D721Med (cell line): ENCODE measurements at regions not wholly inside any gene's neighbourhood (a gene's known extent, or its start where the extent isn't known, plus 50 kb on each side); places are given as distances from the start of the nearest gene placed in this dataset.
"Not testable (repeated sequence)": the region's sequence is repeated elsewhere in the genome, so short reads cannot be mapped to it uniquely, and the experiment has no call there.

Experiments
- DNase-seq: peaks from one replicate; pipeline ENCODE4 v3.0.0; 2011; ENCODE audit warnings: low spot score; ENCODE audit not compliant: insufficient read length
- FAIRE-seq: peaks from 2 replicates; lab custom pipeline; 2011; peaks lifted over from hg19 to GRCh38; lab: Jason Lieb, UNC
- TF ChIP-seq, protein P1 (sequence below): IDR thresholded peaks from 2 replicates; pipeline ENCODE4 v1.5.1; 2012; ENCODE audit warnings: mild to moderate bottlenecking, control low read depth; ENCODE audit not compliant: insufficient read depth; ENCODE audit errors: missing control alignments

DNA sequence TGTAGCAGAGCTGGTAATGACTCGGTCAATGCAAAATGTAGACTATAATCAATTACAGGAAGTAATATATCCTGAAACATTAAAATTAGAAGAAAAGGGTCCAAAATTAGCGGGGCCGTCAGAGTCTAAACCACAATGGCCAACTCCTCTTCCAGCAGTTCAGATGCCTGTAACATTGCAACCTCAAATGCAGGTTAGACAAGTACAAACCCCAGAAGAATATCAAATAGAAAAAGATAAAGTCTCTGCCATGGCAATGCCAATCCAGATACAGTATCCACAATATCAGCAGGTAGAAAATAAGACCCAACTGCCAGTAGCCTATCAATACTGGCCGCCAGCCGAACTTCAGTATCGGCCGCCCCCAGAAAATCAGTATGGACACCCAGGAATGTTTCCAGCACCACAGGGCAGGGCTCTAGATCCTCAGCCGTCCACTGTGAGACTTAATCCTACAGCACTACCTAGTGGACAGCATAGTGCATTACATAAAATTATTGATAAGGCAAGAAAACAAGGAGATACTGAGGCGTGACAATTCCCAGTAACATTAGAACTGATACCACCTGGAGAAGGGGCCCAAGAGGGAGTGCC, 158.4 kb downstream of the GPX5 start:
- DNase-seq: no peak
- TF ChIP-seq, protein P1, sequence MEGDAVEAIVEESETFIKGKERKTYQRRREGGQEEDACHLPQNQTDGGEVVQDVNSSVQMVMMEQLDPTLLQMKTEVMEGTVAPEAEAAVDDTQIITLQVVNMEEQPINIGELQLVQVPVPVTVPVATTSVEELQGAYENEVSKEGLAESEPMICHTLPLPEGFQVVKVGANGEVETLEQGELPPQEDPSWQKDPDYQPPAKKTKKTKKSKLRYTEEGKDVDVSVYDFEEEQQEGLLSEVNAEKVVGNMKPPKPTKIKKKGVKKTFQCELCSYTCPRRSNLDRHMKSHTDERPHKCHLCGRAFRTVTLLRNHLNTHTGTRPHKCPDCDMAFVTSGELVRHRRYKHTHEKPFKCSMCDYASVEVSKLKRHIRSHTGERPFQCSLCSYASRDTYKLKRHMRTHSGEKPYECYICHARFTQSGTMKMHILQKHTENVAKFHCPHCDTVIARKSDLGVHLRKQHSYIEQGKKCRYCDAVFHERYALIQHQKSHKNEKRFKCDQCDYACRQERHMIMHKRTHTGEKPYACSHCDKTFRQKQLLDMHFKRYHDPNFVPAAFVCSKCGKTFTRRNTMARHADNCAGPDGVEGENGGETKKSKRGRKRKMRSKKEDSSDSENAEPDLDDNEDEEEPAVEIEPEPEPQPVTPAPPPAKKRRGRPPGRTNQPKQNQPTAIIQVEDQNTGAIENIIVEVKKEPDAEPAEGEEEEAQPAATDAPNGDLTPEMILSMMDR: peak; percentile 79
- no peak for FAIRE-seq

GRCh38 chr6:28685960-28686359, 160.3 kb downstream of the GPX5 start:
- DNase-seq, FAIRE-seq: not testable (repeated sequence)

DNA sequence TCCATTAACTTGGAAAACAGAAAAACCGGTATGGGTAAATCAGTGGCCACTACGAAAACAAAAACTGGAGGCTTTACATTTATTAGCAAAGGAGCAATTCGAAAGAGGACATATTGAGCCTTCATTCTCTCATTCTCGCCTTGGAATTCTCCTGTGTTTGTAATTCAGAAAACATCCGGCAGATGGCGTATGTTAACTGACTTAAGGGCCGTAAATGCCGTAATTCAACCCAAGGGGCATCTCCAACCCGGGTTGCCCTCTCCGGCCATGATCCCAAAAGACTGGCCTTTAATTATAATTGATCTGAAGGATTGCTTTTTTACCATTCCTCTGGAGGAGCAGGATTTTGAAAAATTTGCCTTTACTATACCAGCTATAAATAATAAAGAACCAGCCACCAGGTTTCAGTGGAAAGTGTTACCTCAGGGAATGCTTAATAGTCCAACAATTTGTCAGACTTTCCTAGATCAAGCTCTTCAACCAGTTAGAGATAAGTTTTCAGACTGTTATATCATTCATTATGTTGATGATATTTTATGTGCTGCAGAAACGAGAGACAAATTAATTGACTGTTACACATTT, 160.9 kb downstream of the GPX5 start:
- TF ChIP-seq, protein P1: peak; percentile 70
- DNase-seq, FAIRE-seq: not testable (repeated sequence)

DNA sequence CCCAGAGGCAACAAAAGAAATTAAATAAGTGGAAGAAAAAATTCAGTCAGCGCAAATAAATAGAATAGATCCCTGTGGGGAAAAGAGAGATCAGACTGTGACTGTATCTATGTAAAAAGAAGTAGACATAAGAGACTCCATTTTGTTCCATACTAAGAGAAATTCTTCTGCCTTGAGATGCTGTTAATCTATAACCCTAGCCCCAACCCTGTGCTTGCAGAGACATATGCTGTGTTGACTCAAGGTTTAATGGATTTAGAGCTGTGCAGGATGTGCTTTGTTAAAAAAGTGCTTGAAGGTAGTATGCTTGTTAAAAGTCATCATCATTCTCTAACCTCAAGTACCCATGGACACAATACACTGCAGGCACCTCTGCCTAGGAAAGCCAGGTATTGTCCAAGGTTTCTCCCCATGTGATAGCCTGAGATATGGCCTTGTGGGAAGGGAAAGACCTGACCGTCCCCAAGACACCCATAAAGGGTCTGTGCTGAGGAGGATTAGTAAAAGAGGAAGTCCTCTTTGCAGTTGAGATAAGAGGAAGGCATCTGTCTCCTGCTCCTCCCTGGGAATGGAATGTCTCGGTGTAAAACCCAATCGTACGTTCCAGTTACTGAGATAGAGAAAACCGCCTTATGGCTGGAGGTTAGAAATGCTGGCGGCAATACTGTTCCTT, 161.8 kb downstream of the GPX5 start:
- DNase-seq: not testable (repeated sequence)

GRCh38 chr6:28691991-28692390, 166.3 kb downstream of the GPX5 start:
- DNase-seq, FAIRE-seq: not testable (repeated sequence)

More for the DNA sequence above, 161.8 kb downstream of the GPX5 start:
- FAIRE-seq: not testable (repeated sequence)

GRCh38 chr6:28693033-28693750, 167.5 kb downstream of the GPX5 start:
- FAIRE-seq: no peak

GRCh38 chr6:28693751-28694443, 168.2 kb downstream of the GPX5 start:
- FAIRE-seq (no peak), DNase-seq (no peak)

More at GRCh38 chr6:28693033-28693750, 167.5 kb downstream of the GPX5 start:
- TF ChIP-seq, protein P1: no peak
- no peak for DNase-seq

GRCh38 chr6:28695715-28696114, 170.0 kb downstream of the GPX5 start:
- FAIRE-seq: no peak
- TF ChIP-seq, protein P1: no peak
- DNase-seq: no peak

More at GRCh38 chr6:28693751-28694443, 168.2 kb downstream of the GPX5 start:
- TF ChIP-seq, protein P1: no peak
